ENCODE measurements at regions not wholly inside any gene's neighbourhood (a gene's known extent, or its start where the extent isn't known, plus 50 kb on each side); places are given as distances from the start of the nearest gene placed in this dataset.
"Not testable (repeated sequence)": the region's sequence is repeated elsewhere in the genome, so short reads cannot be mapped to it uniquely, and the experiment has no call there.

DNA sequence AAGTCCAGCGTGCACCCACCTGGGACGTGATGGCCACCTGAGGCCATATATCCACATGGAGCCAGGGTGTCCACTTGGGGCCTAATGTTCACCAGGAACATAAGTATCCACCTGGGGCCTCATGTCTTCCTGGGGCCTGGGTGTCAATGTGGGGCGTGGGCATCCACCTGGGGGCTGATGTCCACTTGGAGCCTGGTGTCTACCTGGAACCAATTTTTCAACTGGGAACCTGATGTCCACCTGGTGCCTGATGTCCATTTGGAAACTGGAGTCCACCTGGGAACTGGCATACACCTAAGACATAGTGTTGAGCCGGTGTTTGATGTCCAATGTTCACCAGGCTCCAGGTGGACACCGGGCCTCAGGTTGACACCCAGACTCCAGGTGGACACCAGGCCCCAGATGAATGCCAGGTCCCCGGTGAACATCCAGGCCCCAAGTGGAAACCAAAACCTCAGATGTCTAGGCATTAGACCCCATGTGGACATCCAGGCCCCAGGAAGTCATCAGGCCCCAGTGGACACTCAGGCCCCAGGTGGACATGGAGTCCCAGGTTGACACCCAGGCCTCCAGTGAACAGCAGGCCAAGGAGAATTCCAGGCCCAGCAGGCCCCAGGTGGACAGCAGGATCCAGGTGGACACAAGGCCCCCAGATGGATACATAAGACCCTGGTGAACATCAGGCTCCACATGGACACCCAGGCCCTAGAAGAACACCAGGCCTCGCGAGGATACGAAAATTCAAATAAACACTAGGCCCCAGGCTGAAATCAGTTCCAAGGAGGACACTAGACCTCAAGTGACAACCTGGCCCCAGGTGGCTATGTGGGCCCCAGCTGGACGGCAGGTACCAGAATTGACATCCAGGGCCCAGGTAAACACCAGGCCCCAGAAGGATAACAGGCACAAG, 56.0 kb upstream of the SEPTIN5 start:
- no peaks in the 10 kb centered on the region for H3K36me3 ChIP-seq
- ATAC-seq (no peak), DNase-seq (no peak)
- no peak overlapping the region for H3K27ac ChIP-seq
- intact Hi-C loops (cut with DNase I), result no loop called here
- TF ChIP-seq, protein P1, sequence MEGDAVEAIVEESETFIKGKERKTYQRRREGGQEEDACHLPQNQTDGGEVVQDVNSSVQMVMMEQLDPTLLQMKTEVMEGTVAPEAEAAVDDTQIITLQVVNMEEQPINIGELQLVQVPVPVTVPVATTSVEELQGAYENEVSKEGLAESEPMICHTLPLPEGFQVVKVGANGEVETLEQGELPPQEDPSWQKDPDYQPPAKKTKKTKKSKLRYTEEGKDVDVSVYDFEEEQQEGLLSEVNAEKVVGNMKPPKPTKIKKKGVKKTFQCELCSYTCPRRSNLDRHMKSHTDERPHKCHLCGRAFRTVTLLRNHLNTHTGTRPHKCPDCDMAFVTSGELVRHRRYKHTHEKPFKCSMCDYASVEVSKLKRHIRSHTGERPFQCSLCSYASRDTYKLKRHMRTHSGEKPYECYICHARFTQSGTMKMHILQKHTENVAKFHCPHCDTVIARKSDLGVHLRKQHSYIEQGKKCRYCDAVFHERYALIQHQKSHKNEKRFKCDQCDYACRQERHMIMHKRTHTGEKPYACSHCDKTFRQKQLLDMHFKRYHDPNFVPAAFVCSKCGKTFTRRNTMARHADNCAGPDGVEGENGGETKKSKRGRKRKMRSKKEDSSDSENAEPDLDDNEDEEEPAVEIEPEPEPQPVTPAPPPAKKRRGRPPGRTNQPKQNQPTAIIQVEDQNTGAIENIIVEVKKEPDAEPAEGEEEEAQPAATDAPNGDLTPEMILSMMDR (IDR thresholded peaks at IDR 0.05), result no peak
- TF ChIP-seq POLR2A (IDR thresholded peaks at IDR 0.05), result no peak
- H3K4me1 ChIP-seq, result peaks cover 0 to 4% (median 2%) of the 10 kb centered on the region in 12 donors
- H3K9me3 ChIP-seq, result no peaks in the 10 kb centered on the region
- 94 to 100% (median 98%) methylated on average over 5 to 10 of the region's 10 CpGs for WGBS, 4 donors
- no peaks in the 10 kb centered on the region for H3K27me3 ChIP-seq
- H3K4me3 ChIP-seq, result no peak overlapping the region

DNA sequence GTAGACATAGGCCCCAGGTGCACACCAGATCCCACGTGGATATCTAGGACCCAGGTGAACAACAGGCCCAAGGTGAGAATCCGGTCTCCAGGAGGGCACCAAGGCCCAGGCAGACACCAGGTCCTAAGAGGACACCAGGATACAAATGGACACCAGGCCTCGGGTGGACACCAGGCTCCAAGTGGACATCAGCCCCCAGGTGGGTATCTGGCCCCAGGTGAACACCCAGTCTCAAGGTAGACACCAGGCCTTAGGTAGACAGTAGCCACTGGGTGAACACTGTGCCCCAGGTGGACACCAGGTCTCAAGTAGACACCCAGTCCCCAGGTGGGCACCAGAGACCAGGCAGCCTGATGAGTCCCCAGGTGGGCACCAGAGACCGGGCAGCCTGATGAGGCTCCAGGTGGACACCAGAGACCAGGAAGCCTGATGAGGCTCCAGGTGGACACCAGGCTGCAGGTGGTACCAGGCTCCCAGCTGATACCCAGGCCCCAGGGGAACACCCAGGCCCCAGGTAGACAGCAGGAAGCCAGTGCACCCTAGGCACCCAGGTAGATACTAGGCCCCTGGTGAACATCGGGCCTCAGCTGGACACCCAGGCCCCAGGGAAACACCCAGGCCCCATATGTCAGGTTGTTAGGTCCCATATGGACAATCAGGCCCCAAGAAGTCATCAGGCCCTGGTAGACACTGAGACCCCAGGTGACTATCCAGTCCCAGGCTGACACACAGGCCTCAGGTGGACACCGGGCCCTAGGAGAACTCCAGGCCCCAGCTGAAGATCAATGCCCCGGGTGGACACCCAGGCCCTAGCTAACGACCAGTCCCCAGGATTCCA, 55.1 kb upstream of the SEPTIN5 start:
- H3K4me1 ChIP-seq, result peaks cover 0 to 12% (median 8%) of the 10 kb centered on the region in 12 donors
- intact Hi-C loops (cut with DNase I), result no loop called here
- no peaks in the 10 kb centered on the region for H3K36me3 ChIP-seq
- no peaks in the 10 kb centered on the region for H3K27me3 ChIP-seq
- no peak for ATAC-seq
- DNase-seq, result no peak
- TF ChIP-seq, protein P1 (IDR thresholded peaks at IDR 0.05), result no peak
- TF ChIP-seq POLR2A (IDR thresholded peaks at IDR 0.05), result no peak
- 93 to 96% (median 95%) methylated on average over 3 to 8 of the region's 8 CpGs for WGBS, 4 donors
- H3K27ac ChIP-seq, result no peak overlapping the region
- H3K9me3 ChIP-seq, result no peaks in the 10 kb centered on the region
- H3K4me3 ChIP-seq, result no peak overlapping the region

DNA sequence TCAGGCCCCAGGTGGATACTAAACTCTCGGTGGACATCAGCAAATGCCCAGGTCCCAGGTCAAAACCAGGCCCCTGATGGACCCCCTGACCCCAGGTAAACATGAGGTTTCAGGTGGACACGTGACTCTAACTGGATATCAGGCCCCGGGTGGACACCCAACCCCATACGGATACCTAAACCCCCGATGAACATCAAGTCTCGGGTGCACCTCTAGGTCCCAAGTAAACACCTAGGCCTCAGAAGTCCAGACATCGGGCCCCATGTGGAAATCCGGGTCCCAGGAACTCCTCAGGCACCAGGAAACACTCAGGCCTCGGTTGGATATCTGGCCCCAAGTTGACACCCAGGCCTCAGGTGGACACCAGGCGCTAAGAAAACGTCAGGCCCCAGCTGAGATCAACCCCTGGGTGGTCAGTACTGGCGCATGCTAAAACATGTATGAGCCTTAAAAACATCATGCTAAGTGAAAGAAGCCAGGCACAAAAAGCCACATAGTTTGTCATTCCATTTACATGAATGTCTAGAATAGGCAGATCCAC, 54.4 kb upstream of the SEPTIN5 start:
- TF ChIP-seq POLR2A (IDR thresholded peaks at IDR 0.05), result no peak
- TF ChIP-seq, protein P1 (IDR thresholded peaks at IDR 0.05), result no peak
- 96 to 98% (median 97%) methylated on average over 11 to 12 of the region's 12 CpGs for WGBS, 4 donors
- intact Hi-C loops (cut with DNase I), result no loop called here

DNA sequence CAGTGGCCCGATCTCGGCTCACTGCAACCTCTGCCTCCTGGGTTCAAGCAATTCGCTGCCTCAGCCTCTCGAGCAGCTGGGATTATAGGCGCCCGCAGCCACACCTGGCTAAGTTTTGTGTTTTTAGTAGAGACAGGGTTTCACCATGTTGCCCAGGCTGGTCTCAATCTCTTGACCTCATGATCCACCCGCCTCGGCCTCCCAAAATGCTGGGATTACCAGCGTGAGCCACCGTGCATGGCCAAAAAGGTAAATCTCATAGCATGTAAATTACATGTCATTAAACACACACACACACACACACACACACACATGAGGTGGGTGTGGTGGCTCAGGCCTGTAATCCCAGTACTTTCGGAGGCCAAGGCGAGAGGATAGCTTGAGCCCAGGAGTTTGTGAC, 53.7 kb upstream of the SEPTIN5 start:
- WGBS, 4 donors, result 90 to 98% (median 97%) methylated on average over 12 of the region's 12 CpGs
- intact Hi-C loops (cut with DNase I); H3K27me3 ChIP-seq: not testable (repeated sequence)

More for the DNA sequence above, 54.4 kb upstream of the SEPTIN5 start:
- DNase-seq (no peak), ATAC-seq (no peak)
- Histone ChIP-seq H3K9me3 (no peaks in the 10 kb centered on the region), H3K27ac (no peak overlapping the region), H3K36me3 (no peaks in the 10 kb centered on the region), H3K4me3 (no peak overlapping the region), H3K27me3 (no peaks in the 10 kb centered on the region), H3K4me1 (peaks cover 0 to 18% (median 8%) of the 10 kb centered on the region in 12 donors)

More for the DNA sequence above, 53.7 kb upstream of the SEPTIN5 start:
- not testable (repeated sequence) for H3K27ac ChIP-seq, ATAC-seq, DNase-seq, H3K9me3 ChIP-seq, H3K36me3 ChIP-seq, H3K4me3 ChIP-seq
- H3K4me1 ChIP-seq, result peaks cover 0 to 20% (median 8%) of the 10 kb centered on the region in 12 donors
